ENCODE measurements at regions not wholly inside any gene's neighbourhood (a gene's known extent, or its start where the extent isn't known, plus 50 kb on each side); places are given as distances from the start of the nearest gene placed in this dataset.

GRCh38 chr10:88147000-88147798 lies 283.8 kb downstream of the PTEN start:
- peaks cover 10% of the 10 kb centered on the region for H3K4me1 Mint-ChIP-seq
- ATAC-seq (no peak), DNase-seq (ENCODE audit: low spot score in 2 of 2) (no peak)
- H3K36me3 Mint-ChIP-seq, result no peaks in the 10 kb centered on the region
- H3K4me3 Mint-ChIP-seq, result no peak overlapping the region
- no peaks in the 10 kb centered on the region for H3K9me3 Mint-ChIP-seq
- H3K27ac Mint-ChIP-seq, result no peak overlapping the region

GRCh38 chr10:88149906-88150305 lies 286.5 kb downstream of the PTEN start:
- no peaks in the 10 kb centered on the region for H3K36me3 Mint-ChIP-seq
- DNase-seq (ENCODE audit: low spot score in 2 of 2) (no peak), ATAC-seq (no peak)
- no peak overlapping the region for H3K27ac Mint-ChIP-seq
- no peak overlapping the region for H3K4me3 Mint-ChIP-seq
- H3K4me1 Mint-ChIP-seq, result peaks cover 28% of the 10 kb centered on the region
- H3K9me3 Mint-ChIP-seq, result no peaks in the 10 kb centered on the region

GRCh38 chr10:88150339-88150738 lies 286.9 kb downstream of the PTEN start:
- no peak overlapping the region for H3K4me3 Mint-ChIP-seq
- no peak for ATAC-seq
- no peaks in the 10 kb centered on the region for H3K36me3 Mint-ChIP-seq
- no peaks in the 10 kb centered on the region for H3K9me3 Mint-ChIP-seq
- no peak overlapping the region for H3K27ac Mint-ChIP-seq
- H3K4me1 Mint-ChIP-seq, result peaks cover 32% of the 10 kb centered on the region
- DNase-seq (ENCODE audit: low spot score in 2 of 2), result no peak

GRCh38 chr10:88152728-88153133 lies 289.3 kb downstream of the PTEN start:
- ATAC-seq (peak; percentile 100), DNase-seq (ENCODE audit: low spot score in 2 of 2) (peak in 1 of 2 donors; percentile 69)
- Mint-ChIP-seq H3K9me3 (no peaks in the 10 kb centered on the region), H3K36me3 (no peaks in the 10 kb centered on the region), H3K4me1 (peaks cover 33% of the 10 kb centered on the region), H3K4me3 (no peak overlapping the region), H3K27ac (peak overlapping the region; percentile 90)

GRCh38 chr10:88154596-88155250 lies 291.3 kb downstream of the PTEN start:
- no peaks in the 10 kb centered on the region for H3K36me3 Mint-ChIP-seq
- H3K4me3 Mint-ChIP-seq, result no peak overlapping the region
- H3K27ac Mint-ChIP-seq, result no peak overlapping the region
- DNase-seq (ENCODE audit: low spot score in 2 of 2), result no peak
- no peaks in the 10 kb centered on the region for H3K9me3 Mint-ChIP-seq
- ATAC-seq, result no peak
- peaks cover 33% of the 10 kb centered on the region for H3K4me1 Mint-ChIP-seq

GRCh38 chr10:88156341-88156740 lies 292.9 kb downstream of the PTEN start:
- Mint-ChIP-seq H3K9me3 (no peaks in the 10 kb centered on the region), H3K27ac (no peak overlapping the region), H3K4me1 (peaks cover 32% of the 10 kb centered on the region), H3K4me3 (no peak overlapping the region), H3K36me3 (no peaks in the 10 kb centered on the region)
- ATAC-seq (peak; percentile 22), DNase-seq (ENCODE audit: low spot score in 2 of 2) (no peak)

- no peak for ATAC-seq
- H3K27ac Mint-ChIP-seq, result peak overlapping the region; percentile 26
- H3K4me1 Mint-ChIP-seq, result peaks cover 26% of the 10 kb centered on the region
- no peaks in the 10 kb centered on the region for H3K36me3 Mint-ChIP-seq
- H3K9me3 Mint-ChIP-seq, result no peaks in the 10 kb centered on the region
- no peak overlapping the region for H3K4me3 Mint-ChIP-seq
- DNase-seq (ENCODE audit: low spot score in 2 of 2), result no peak
These were observed 294.6 kb downstream of the PTEN start for GRCh38 chr10:88157981-88158465.

GRCh38 chr10:88158526-88159122 lies 295.2 kb downstream of the PTEN start:
- H3K4me1 Mint-ChIP-seq, result peaks cover 23% of the 10 kb centered on the region
- DNase-seq (ENCODE audit: low spot score in 2 of 2), result no peak
- peak overlapping the region; percentile 26 for H3K27ac Mint-ChIP-seq
- H3K9me3 Mint-ChIP-seq, result no peaks in the 10 kb centered on the region
- no peak overlapping the region for H3K4me3 Mint-ChIP-seq
- ATAC-seq, result no peak
- no peaks in the 10 kb centered on the region for H3K36me3 Mint-ChIP-seq

- Mint-ChIP-seq H3K36me3 (no peaks in the 10 kb centered on the region), H3K4me3 (no peak overlapping the region), H3K4me1 (peaks cover 23% of the 10 kb centered on the region), H3K9me3 (no peaks in the 10 kb centered on the region), H3K27ac (no peak overlapping the region)
- DNase-seq (ENCODE audit: low spot score in 2 of 2) (no peak), ATAC-seq (no peak)
These were observed 295.9 kb downstream of the PTEN start for GRCh38 chr10:88159127-88159829.

- H3K27ac Mint-ChIP-seq, result no peak overlapping the region
- peaks cover 18% of the 10 kb centered on the region for H3K4me1 Mint-ChIP-seq
- DNase-seq (ENCODE audit: low spot score in 2 of 2) (no peak), ATAC-seq (no peak)
- no peaks in the 10 kb centered on the region for H3K9me3 Mint-ChIP-seq
- no peaks in the 10 kb centered on the region for H3K36me3 Mint-ChIP-seq
- H3K4me3 Mint-ChIP-seq, result no peak overlapping the region
These were observed 297.6 kb downstream of the PTEN start for GRCh38 chr10:88161070-88161469.

- H3K27ac Mint-ChIP-seq, result no peak overlapping the region
- no peak overlapping the region for H3K4me3 Mint-ChIP-seq
These were observed 298.3 kb downstream of the PTEN start for GRCh38 chr10:88161756-88162155.

GRCh38 chr10:88162852-88163251 lies 299.4 kb downstream of the PTEN start:
- no peaks in the 10 kb centered on the region for H3K9me3 Mint-ChIP-seq
- no peak overlapping the region for H3K4me3 Mint-ChIP-seq
- DNase-seq (ENCODE audit: low spot score in 2 of 2) (no peak), ATAC-seq (no peak)
- no peaks in the 10 kb centered on the region for H3K36me3 Mint-ChIP-seq
- H3K27ac Mint-ChIP-seq, result no peak overlapping the region
- peaks cover 24% of the 10 kb centered on the region for H3K4me1 Mint-ChIP-seq

More at GRCh38 chr10:88161756-88162155, 298.3 kb downstream of the PTEN start:
- Mint-ChIP-seq H3K36me3 (no peaks in the 10 kb centered on the region), H3K4me1 (peaks cover 24% of the 10 kb centered on the region), H3K9me3 (no peaks in the 10 kb centered on the region)
- ATAC-seq (no peak), DNase-seq (ENCODE audit: low spot score in 2 of 2) (no peak)

GRCh38 chr10:88163572-88163971 lies 300.1 kb downstream of the PTEN start:
- Mint-ChIP-seq H3K9me3 (no peaks in the 10 kb centered on the region), H3K36me3 (no peaks in the 10 kb centered on the region), H3K4me3 (no peak overlapping the region), H3K4me1 (peaks cover 24% of the 10 kb centered on the region), H3K27ac (no peak overlapping the region)
- DNase-seq (ENCODE audit: low spot score in 2 of 2) (no peak), ATAC-seq (no peak)

GRCh38 chr10:88164471-88164870 lies 301.0 kb downstream of the PTEN start:
- ATAC-seq, result no peak
- peaks cover 30% of the 10 kb centered on the region for H3K4me1 Mint-ChIP-seq

GRCh38 chr10:88165849-88166271 lies 302.4 kb downstream of the PTEN start:
- Mint-ChIP-seq H3K9me3 (peaks cover 3% of the 10 kb centered on the region), H3K4me1 (peaks cover 43% of the 10 kb centered on the region), H3K27ac (no peak overlapping the region), H3K4me3 (no peak overlapping the region), H3K36me3 (no peaks in the 10 kb centered on the region)
- ATAC-seq, result peak; percentile 39
- no peak for DNase-seq (ENCODE audit: low spot score in 2 of 2)

More at GRCh38 chr10:88164471-88164870, 301.0 kb downstream of the PTEN start:
- no peak for DNase-seq (ENCODE audit: low spot score in 2 of 2)
- no peaks in the 10 kb centered on the region for H3K36me3 Mint-ChIP-seq
- H3K27ac Mint-ChIP-seq, result no peak overlapping the region
- H3K9me3 Mint-ChIP-seq, result peaks cover 3% of the 10 kb centered on the region
- H3K4me3 Mint-ChIP-seq, result no peak overlapping the region

All from stimulated activated effector memory CD8-positive, alpha-beta T cell treated with anti-CD3 and anti-CD28 coated beads, Interleukin-12 subunit alpha, Interleukin-12 subunit beta, amount 100 ng/mL, for 72 hours (primary cell).